ENCODE measurements at regions not wholly inside any gene's neighbourhood (a gene's known extent, or its start where the extent isn't known, plus 50 kb on each side); places are given as distances from the start of the nearest gene placed in this dataset.

- BruUV-seq (replicated peaks) = no TSS peak
- no peaks in the 10 kb centered on the region for H3K4me1 ChIP-seq (ENCODE audit: insufficient read depth, low read length)
- no peak overlapping the region for H2AFZ ChIP-seq (ENCODE audit: low read length)
- H3K27ac ChIP-seq (ENCODE audit: extremely low read length, insufficient read depth, low read length) = no peak overlapping the region
- FAIRE-seq (no peak), ATAC-seq (no peak), DNase-seq (ENCODE audit: low spot score) (no peak)
- H3K27me3 ChIP-seq (ENCODE audit: control insufficient read depth in 1 of 2, insufficient read depth in 2 of 2, low read length in 2 of 2) = no peaks in the 10 kb centered on the region
- ChIA-PET CTCF (ENCODE audit: low intra/inter-chr PET ratio, low total read pairs) (no interaction called here), POLR2A (no interaction called here)
- H4K20me1 ChIP-seq (ENCODE audit: insufficient read depth, low read length) = no peaks in the 10 kb centered on the region
- H3K4me2 ChIP-seq (ENCODE audit: low read depth, low read length) = no peak overlapping the region
- WGBS (ENCODE audit: low lambda C conversion rate) = 3% methylated on average over 4 of the region's 4 CpGs
- H3K9me3 ChIP-seq (ENCODE audit: low read length) = no peaks in the 10 kb centered on the region
- no peak overlapping the region for H3K9ac ChIP-seq (ENCODE audit: insufficient read depth, low read depth, low read length)
- TF ChIP-seq SP1 (IDR thresholded peaks at IDR 0.05) (no peak), SP1 (CRISPR knock-in tag; IDR thresholded peaks at IDR 0.05) (no peak), ZNF878 (CRISPR knock-in tag; IDR thresholded peaks at IDR 0.05) (no peak), BCLAF1 (IDR thresholded peaks at IDR 0.05) (no peak)
- no peaks in the 10 kb centered on the region for H3K36me3 ChIP-seq (replicated peaks in 1 of 2; ENCODE audit: control insufficient read depth in 1 of 2, insufficient read depth in 2 of 2, low read length in 2 of 2)
- no peaks in the 10 kb centered on the region for H3K79me2 ChIP-seq (ENCODE audit: insufficient read depth, low read length)
- in situ Hi-C loops (cut with HindIII; ENCODE audit: extremely low pct_ligation_motif_present, low pct_unique_long_range_greater_than_20kb) = no loop called here
- intact Hi-C loops (cut with micrococcal nuclease; ENCODE audit: unreplicated experiment) = no loop called here
- no peak overlapping the region for H3K4me3 ChIP-seq (replicated peaks in 1 of 3; ENCODE audit: insufficient read depth in 1 of 3, low read depth in 2 of 3, low read length in 3 of 3)
Observed at GRCh38 chr4:143097751-143098150, 87.0 kb upstream of the USP38 start.

- no peak overlapping the region for H2AFZ ChIP-seq (ENCODE audit: low read length)
- TF ChIP-seq ZNF44 (CRISPR knock-in tag; IDR thresholded peaks at IDR 0.05) (no peak), CEBPZ (IDR thresholded peaks at IDR 0.05; ENCODE audit: low read length) (no peak), ZNF513 (CRISPR knock-in tag; conservative IDR thresholded peaks at IDR 0.05) (no peak), RFXAP (CRISPR knock-in tag; IDR thresholded peaks at IDR 0.05; ENCODE audit: borderline replicate concordance) (no peak), ZNF337 (CRISPR knock-in tag; IDR thresholded peaks at IDR 0.05; ENCODE audit: borderline replicate concordance, low read depth) (no peak), ARNTL (CRISPR knock-in tag; IDR thresholded peaks at IDR 0.05) (no peak), ZNF792 (CRISPR knock-in tag; IDR thresholded peaks at IDR 0.05) (no peak), ZSCAN21 (CRISPR knock-in tag; IDR thresholded peaks at IDR 0.05; ENCODE audit: borderline replicate concordance) (no peak), FOXM1 (CRISPR knock-in tag; IDR thresholded peaks at IDR 0.05) (no peak)
- H3K27me3 ChIP-seq (ENCODE audit: control insufficient read depth in 1 of 2, insufficient read depth in 2 of 2, low read length in 2 of 2) = no peaks in the 10 kb centered on the region
- H4K20me1 ChIP-seq (ENCODE audit: insufficient read depth, low read length) = no peaks in the 10 kb centered on the region
- no peak overlapping the region for H3K9ac ChIP-seq (ENCODE audit: insufficient read depth, low read depth, low read length)
- no peaks in the 10 kb centered on the region for H3K9me3 ChIP-seq (ENCODE audit: low read length)
- no peak for ATAC-seq
- CTCF ChIA-PET (ENCODE audit: low intra/inter-chr PET ratio, low total read pairs) = no interaction called here
- H3K4me2 ChIP-seq (ENCODE audit: low read depth, low read length) = no peak overlapping the region
- DNase-seq (ENCODE audit: low spot score) = no peak
- WGBS (ENCODE audit: low lambda C conversion rate) = 20% methylated on average over 3 of the region's 3 CpGs
- FAIRE-seq = no peak
- no peak overlapping the region for H3K4me3 ChIP-seq (replicated peaks in 1 of 3; ENCODE audit: insufficient read depth in 1 of 3, low read depth in 2 of 3, low read length in 3 of 3)
- in situ Hi-C loops (cut with HindIII; ENCODE audit: extremely low pct_ligation_motif_present, low pct_unique_long_range_greater_than_20kb) = no loop called here
- no peaks in the 10 kb centered on the region for H3K4me1 ChIP-seq (ENCODE audit: insufficient read depth, low read length)
- no peaks in the 10 kb centered on the region for H3K79me2 ChIP-seq (ENCODE audit: insufficient read depth, low read length)
- H3K27ac ChIP-seq (ENCODE audit: extremely low read length, insufficient read depth, low read length) = no peak overlapping the region
- H3K36me3 ChIP-seq (replicated peaks in 1 of 2; ENCODE audit: control insufficient read depth in 1 of 2, insufficient read depth in 2 of 2, low read length in 2 of 2) = no peaks in the 10 kb centered on the region
- intact Hi-C loops (cut with micrococcal nuclease; ENCODE audit: unreplicated experiment) = no loop called here
- POLR2A ChIA-PET = no interaction called here
- no TSS peak for BruUV-seq (replicated peaks)
Observed at GRCh38 chr4:143099693-143100092, 85.0 kb upstream of the USP38 start.
